ENCODE measurements at regions not wholly inside any gene's neighbourhood (a gene's known extent, or its start where the extent isn't known, plus 50 kb on each side); places are given as distances from the start of the nearest gene placed in this dataset.

DNA sequence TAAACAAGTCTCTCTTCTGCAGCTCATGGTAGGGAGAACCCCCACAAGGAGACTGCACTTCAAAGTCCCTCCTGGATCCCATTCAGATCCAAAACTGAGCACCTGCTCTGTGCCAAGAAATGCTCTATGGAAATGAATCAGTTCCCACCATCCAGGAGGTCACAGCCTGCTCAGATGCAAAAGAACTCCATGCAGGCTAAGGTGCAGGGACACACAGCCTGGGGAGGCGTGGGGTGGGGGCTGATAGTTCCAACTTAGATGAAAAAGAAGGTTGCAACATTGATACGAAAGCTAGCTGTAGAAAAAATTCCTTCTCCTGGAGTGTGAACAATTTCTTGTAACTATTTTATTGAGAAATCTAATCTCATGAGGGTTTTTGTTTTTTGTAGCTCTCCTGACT lies 111.0 kb upstream of the TMEM170B start:
- no peak for TF ChIP-seq TP53 (CRISPR knock-in tag; IDR thresholded peaks at IDR 0.05)
- no peak for TF ChIP-seq FOXP1 (CRISPR knock-in tag; IDR thresholded peaks at IDR 0.05; ENCODE audit: borderline replicate concordance)
- TF ChIP-seq NFE2L1 (CRISPR knock-in tag; IDR thresholded peaks at IDR 0.05): no peak
- no peak for TF ChIP-seq ZNF121 (CRISPR knock-in tag; IDR thresholded peaks at IDR 0.05)
- no peak for TF ChIP-seq ATF3 (CRISPR knock-in tag; conservative IDR thresholded peaks at IDR 0.05)
- TF ChIP-seq IRF1 (CRISPR knock-in tag; IDR thresholded peaks at IDR 0.05): no peak
- TF ChIP-seq CTCF (IDR thresholded peaks at IDR 0.05): no peak
- no peak for TF ChIP-seq ZBTB21 (CRISPR knock-in tag; IDR thresholded peaks at IDR 0.05; ENCODE audit: borderline replicate concordance)
- no peak for TF ChIP-seq NFYB (CRISPR knock-in tag; conservative IDR thresholded peaks at IDR 0.05; ENCODE audit: low read depth)
- TF ChIP-seq, protein P1, sequence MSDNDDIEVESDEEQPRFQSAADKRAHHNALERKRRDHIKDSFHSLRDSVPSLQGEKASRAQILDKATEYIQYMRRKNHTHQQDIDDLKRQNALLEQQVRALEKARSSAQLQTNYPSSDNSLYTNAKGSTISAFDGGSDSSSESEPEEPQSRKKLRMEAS (CRISPR knock-in tag; IDR thresholded peaks at IDR 0.05): no peak
- TF ChIP-seq TEAD4 (CRISPR knock-in tag; IDR thresholded peaks at IDR 0.05): no peak
- TF ChIP-seq, protein P2, sequence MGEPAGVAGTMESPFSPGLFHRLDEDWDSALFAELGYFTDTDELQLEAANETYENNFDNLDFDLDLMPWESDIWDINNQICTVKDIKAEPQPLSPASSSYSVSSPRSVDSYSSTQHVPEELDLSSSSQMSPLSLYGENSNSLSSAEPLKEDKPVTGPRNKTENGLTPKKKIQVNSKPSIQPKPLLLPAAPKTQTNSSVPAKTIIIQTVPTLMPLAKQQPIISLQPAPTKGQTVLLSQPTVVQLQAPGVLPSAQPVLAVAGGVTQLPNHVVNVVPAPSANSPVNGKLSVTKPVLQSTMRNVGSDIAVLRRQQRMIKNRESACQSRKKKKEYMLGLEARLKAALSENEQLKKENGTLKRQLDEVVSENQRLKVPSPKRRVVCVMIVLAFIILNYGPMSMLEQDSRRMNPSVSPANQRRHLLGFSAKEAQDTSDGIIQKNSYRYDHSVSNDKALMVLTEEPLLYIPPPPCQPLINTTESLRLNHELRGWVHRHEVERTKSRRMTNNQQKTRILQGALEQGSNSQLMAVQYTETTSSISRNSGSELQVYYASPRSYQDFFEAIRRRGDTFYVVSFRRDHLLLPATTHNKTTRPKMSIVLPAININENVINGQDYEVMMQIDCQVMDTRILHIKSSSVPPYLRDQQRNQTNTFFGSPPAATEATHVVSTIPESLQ (CRISPR knock-in tag; IDR thresholded peaks at IDR 0.05): no peak
- no peak for TF ChIP-seq ZMAT4 (CRISPR knock-in tag; IDR thresholded peaks at IDR 0.05)

Data from WTC11 (cell line).